Hindlimb muscle (tissue), 1 donor: ENCODE measurements at regions not wholly inside any gene's neighbourhood (a gene's known extent, or its start where the extent isn't known, plus 50 kb on each side); places are given as distances from the start of the nearest gene placed in this dataset.

Experiments used
- DNase-seq: peaks from one replicate; pipeline ENCODE4 v3.0.0-alpha.2; 2013

GRCh38 chr10:62453274-62453673 lies 79.1 kb downstream of the ZNF365 start:
- DNase-seq, result no peak

GRCh38 chr10:62454687-62455397 lies 80.7 kb downstream of the ZNF365 start:
- DNase-seq, result no peak

- DNase-seq, result no peak
Observed at GRCh38 chr10:62456611-62457101, 82.5 kb downstream of the ZNF365 start.

- no peak for DNase-seq
Observed at GRCh38 chr10:62457196-62457595, 83.0 kb downstream of the ZNF365 start.

- no peak for DNase-seq
Observed at GRCh38 chr10:62457598-62457997, 83.4 kb downstream of the ZNF365 start.

- DNase-seq, result peak; percentile 72
Observed at GRCh38 chr10:62459072-62459471, 84.9 kb downstream of the ZNF365 start.

GRCh38 chr10:62459500-62459899 lies 85.3 kb downstream of the ZNF365 start:
- no peak for DNase-seq

GRCh38 chr10:62460393-62460792 lies 86.2 kb downstream of the ZNF365 start:
- DNase-seq, result no peak

- DNase-seq, result no peak
Observed at GRCh38 chr10:62461120-62461519, 87.0 kb downstream of the ZNF365 start.

GRCh38 chr10:62462461-62462860 lies 88.3 kb downstream of the ZNF365 start:
- no peak for DNase-seq

- no peak for DNase-seq
Observed at GRCh38 chr10:62463364-62463763, 89.2 kb downstream of the ZNF365 start.

GRCh38 chr10:62464308-62464707 lies 90.1 kb downstream of the ZNF365 start:
- DNase-seq, result no peak

GRCh38 chr10:62466590-62466989 lies 92.4 kb downstream of the ZNF365 start:
- DNase-seq, result no peak

- DNase-seq, result no peak
Observed at GRCh38 chr10:62467527-62467926, 93.4 kb downstream of the ZNF365 start.

GRCh38 chr10:62471711-62472110 lies 97.5 kb downstream of the ZNF365 start:
- no peak for DNase-seq

- no peak for DNase-seq
Observed at GRCh38 chr10:62473241-62473640, 99.1 kb downstream of the ZNF365 start.

GRCh38 chr10:62475551-62475950 lies 101.4 kb downstream of the ZNF365 start:
- no peak for DNase-seq

GRCh38 chr10:62479523-62479922 lies 105.4 kb downstream of the ZNF365 start:
- DNase-seq, result no peak

GRCh38 chr10:62480196-62480595 lies 106.0 kb downstream of the ZNF365 start:
- no peak for DNase-seq

- DNase-seq, result no peak
Observed at GRCh38 chr10:62482581-62482980, 108.4 kb downstream of the ZNF365 start.

- DNase-seq, result no peak
Observed at GRCh38 chr10:62491597-62491996, 117.4 kb downstream of the ZNF365 start.

GRCh38 chr10:62492012-62492869 lies 118.1 kb downstream of the ZNF365 start:
- DNase-seq, result peak; percentile 4

GRCh38 chr10:62492870-62493180 lies 118.7 kb downstream of the ZNF365 start:
- peak; percentile 1 for DNase-seq

GRCh38 chr10:62496925-62497324 lies 122.8 kb downstream of the ZNF365 start:
- no peak for DNase-seq
